ENCODE measurements at regions not wholly inside any gene's neighbourhood (a gene's known extent, or its start where the extent isn't known, plus 50 kb on each side); places are given as distances from the start of the nearest gene placed in this dataset.

- Histone ChIP-seq H3K79me2 (ENCODE audit: insufficient read depth) (no peaks in the 10 kb centered on the region), H3K4me2 (ENCODE audit: unreplicated experiment) (no peak overlapping the region), H3K9me2 (ENCODE audit: insufficient read depth) (no peaks in the 10 kb centered on the region), H3K27ac (no peak overlapping the region), H2AFZ (no peak overlapping the region), H3K36me3 (ENCODE audit: low read depth) (no peaks in the 10 kb centered on the region), H3K4me3 (no peak overlapping the region), H4K20me1 (ENCODE audit: insufficient read depth) (no peaks in the 10 kb centered on the region), H3K27me3 (replicated peaks; ENCODE audit: insufficient read depth) (no peaks in the 10 kb centered on the region), H3K9me3 (ENCODE audit: low read depth) (no peaks in the 10 kb centered on the region), H3F3A (ENCODE audit: insufficient read depth) (no peaks in the 10 kb centered on the region), H3K9ac (no peak overlapping the region), H3K4me1 (ENCODE audit: insufficient read depth) (no peaks in the 10 kb centered on the region)
- DNase-seq: no peak
- no peak for TF ChIP-seq EZH2 (IDR thresholded peaks at IDR 0.05; ENCODE audit: insufficient read depth, poor library complexity, severe bottlenecking)
- 9 to 13% methylated on average over 2 of the region's 2 CpGs for WGBS, 2 experiments (ENCODE audit: low coverage in 1 of 2, low lambda C conversion rate in 2 of 2, missing lambda C conversion rate in 2 of 2)
- in situ Hi-C loops (cut with MboI): no loop called here
These were observed 385.8 kb upstream of the CNTN6 start for GRCh38 chr3:707041-707440.

- H3K4me3 ChIP-seq: no peak overlapping the region
- H3K9me2 ChIP-seq (ENCODE audit: insufficient read depth): no peaks in the 10 kb centered on the region
- H4K20me1 ChIP-seq (ENCODE audit: insufficient read depth): no peaks in the 10 kb centered on the region
- H3K9me3 ChIP-seq (ENCODE audit: low read depth): peaks cover 3% of the 10 kb centered on the region
- no peaks in the 10 kb centered on the region for H3K27me3 ChIP-seq (replicated peaks; ENCODE audit: insufficient read depth)
- H3K36me3 ChIP-seq (ENCODE audit: low read depth): no peaks in the 10 kb centered on the region
- no peak for DNase-seq
- no peaks in the 10 kb centered on the region for H3K79me2 ChIP-seq (ENCODE audit: insufficient read depth)
- in situ Hi-C loops (cut with MboI): no loop called here
- H3K9ac ChIP-seq: no peak overlapping the region
- no peak overlapping the region for H2AFZ ChIP-seq
- no peaks in the 10 kb centered on the region for H3F3A ChIP-seq (ENCODE audit: insufficient read depth)
- WGBS, 2 experiments (ENCODE audit: low coverage in 1 of 2, low lambda C conversion rate in 2 of 2, missing lambda C conversion rate in 2 of 2): 23 to 24% methylated on average over 5 of the region's 5 CpGs
- no peak overlapping the region for H3K4me2 ChIP-seq (ENCODE audit: unreplicated experiment)
- no peak for TF ChIP-seq EZH2 (IDR thresholded peaks at IDR 0.05; ENCODE audit: insufficient read depth, poor library complexity, severe bottlenecking)
- TF ChIP-seq EZH2phosphoT487 (IDR thresholded peaks at IDR 0.05; ENCODE audit: insufficient read depth, low read depth): no peak
- H3K27ac ChIP-seq: no peak overlapping the region
- H3K4me1 ChIP-seq (ENCODE audit: insufficient read depth): no peaks in the 10 kb centered on the region
These were observed 379.7 kb upstream of the CNTN6 start for GRCh38 chr3:713006-713621.

GRCh38 chr3:713947-714620 is 378.7 kb upstream of the CNTN6 start:
- TF ChIP-seq EZH2phosphoT487 (IDR thresholded peaks at IDR 0.05; ENCODE audit: insufficient read depth, low read depth) (no peak), EZH2 (IDR thresholded peaks at IDR 0.05; ENCODE audit: insufficient read depth, poor library complexity, severe bottlenecking) (no peak)
- WGBS, 2 experiments (ENCODE audit: low coverage in 1 of 2, low lambda C conversion rate in 2 of 2, missing lambda C conversion rate in 2 of 2): 55 to 57% methylated on average over 5 of the region's 5 CpGs
- Histone ChIP-seq H3K4me1 (ENCODE audit: insufficient read depth) (no peaks in the 10 kb centered on the region), H3K79me2 (ENCODE audit: insufficient read depth) (no peaks in the 10 kb centered on the region), H3K9me3 (ENCODE audit: low read depth) (peaks cover 3% of the 10 kb centered on the region), H4K20me1 (ENCODE audit: insufficient read depth) (no peaks in the 10 kb centered on the region), H3K9me2 (ENCODE audit: insufficient read depth) (no peaks in the 10 kb centered on the region), H3K27me3 (replicated peaks; ENCODE audit: insufficient read depth) (no peaks in the 10 kb centered on the region), H3K4me3 (no peak overlapping the region), H3K9ac (no peak overlapping the region), H2AFZ (no peak overlapping the region), H3K36me3 (ENCODE audit: low read depth) (no peaks in the 10 kb centered on the region), H3K4me2 (ENCODE audit: unreplicated experiment) (no peak overlapping the region), H3F3A (ENCODE audit: insufficient read depth) (no peaks in the 10 kb centered on the region), H3K27ac (no peak overlapping the region)
- DNase-seq: no peak
- in situ Hi-C loops (cut with MboI): no loop called here

GRCh38 chr3:721086-721485 is 371.7 kb upstream of the CNTN6 start:
- Histone ChIP-seq H3K36me3 (ENCODE audit: low read depth) (no peaks in the 10 kb centered on the region), H3K4me3 (no peak overlapping the region), H3K27ac (no peak overlapping the region), H2AFZ (no peak overlapping the region), H3K9me3 (ENCODE audit: low read depth) (no peaks in the 10 kb centered on the region), H3K79me2 (ENCODE audit: insufficient read depth) (no peaks in the 10 kb centered on the region), H4K20me1 (ENCODE audit: insufficient read depth) (no peaks in the 10 kb centered on the region), H3K9me2 (ENCODE audit: insufficient read depth) (no peaks in the 10 kb centered on the region), H3F3A (ENCODE audit: insufficient read depth) (no peaks in the 10 kb centered on the region), H3K4me2 (ENCODE audit: unreplicated experiment) (no peak overlapping the region), H3K4me1 (ENCODE audit: insufficient read depth) (no peaks in the 10 kb centered on the region), H3K27me3 (replicated peaks; ENCODE audit: insufficient read depth) (no peaks in the 10 kb centered on the region), H3K9ac (no peak overlapping the region)
- 0 to 3% methylated on average over 1 of the region's 1 CpG for WGBS, 2 experiments (ENCODE audit: low coverage in 1 of 2, low lambda C conversion rate in 2 of 2, missing lambda C conversion rate in 2 of 2)
- TF ChIP-seq EZH2 (IDR thresholded peaks at IDR 0.05; ENCODE audit: insufficient read depth, poor library complexity, severe bottlenecking): no peak
- no peak for TF ChIP-seq EZH2phosphoT487 (IDR thresholded peaks at IDR 0.05; ENCODE audit: insufficient read depth, low read depth)
- no peak for DNase-seq
- in situ Hi-C loops (cut with MboI): no loop called here
